ENCODE measurements at regions not wholly inside any gene's neighbourhood (a gene's known extent, or its start where the extent isn't known, plus 50 kb on each side); places are given as distances from the start of the nearest gene placed in this dataset.

DNA sequence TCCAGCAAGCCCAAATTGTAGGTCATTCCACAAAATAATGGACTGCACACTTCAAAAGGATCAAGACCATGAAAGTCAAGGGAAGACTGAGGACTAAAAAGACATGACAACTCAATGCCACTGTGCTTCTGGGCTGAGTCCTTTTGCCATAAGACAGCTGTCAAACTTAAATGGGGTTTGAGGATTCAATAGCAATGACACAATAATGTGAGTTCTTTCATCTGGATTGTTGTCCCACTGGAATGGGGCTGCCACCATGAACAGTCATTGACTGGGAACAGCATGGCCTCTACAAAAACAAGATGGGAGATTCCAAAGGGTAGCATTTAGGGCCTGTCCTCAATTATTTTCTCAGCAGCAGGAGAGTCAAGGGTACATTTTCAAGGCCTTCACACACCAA, 118.5 kb downstream of the EN1 start:
- TF ChIP-seq, protein P1, sequence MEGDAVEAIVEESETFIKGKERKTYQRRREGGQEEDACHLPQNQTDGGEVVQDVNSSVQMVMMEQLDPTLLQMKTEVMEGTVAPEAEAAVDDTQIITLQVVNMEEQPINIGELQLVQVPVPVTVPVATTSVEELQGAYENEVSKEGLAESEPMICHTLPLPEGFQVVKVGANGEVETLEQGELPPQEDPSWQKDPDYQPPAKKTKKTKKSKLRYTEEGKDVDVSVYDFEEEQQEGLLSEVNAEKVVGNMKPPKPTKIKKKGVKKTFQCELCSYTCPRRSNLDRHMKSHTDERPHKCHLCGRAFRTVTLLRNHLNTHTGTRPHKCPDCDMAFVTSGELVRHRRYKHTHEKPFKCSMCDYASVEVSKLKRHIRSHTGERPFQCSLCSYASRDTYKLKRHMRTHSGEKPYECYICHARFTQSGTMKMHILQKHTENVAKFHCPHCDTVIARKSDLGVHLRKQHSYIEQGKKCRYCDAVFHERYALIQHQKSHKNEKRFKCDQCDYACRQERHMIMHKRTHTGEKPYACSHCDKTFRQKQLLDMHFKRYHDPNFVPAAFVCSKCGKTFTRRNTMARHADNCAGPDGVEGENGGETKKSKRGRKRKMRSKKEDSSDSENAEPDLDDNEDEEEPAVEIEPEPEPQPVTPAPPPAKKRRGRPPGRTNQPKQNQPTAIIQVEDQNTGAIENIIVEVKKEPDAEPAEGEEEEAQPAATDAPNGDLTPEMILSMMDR (IDR thresholded peaks at IDR 0.05): no peak
- no peak for TF ChIP-seq POLR2A (IDR thresholded peaks at IDR 0.05)

All from thyroid gland (tissue), 4 donors.